ENCODE measurements at regions not wholly inside any gene's neighbourhood (a gene's known extent, or its start where the extent isn't known, plus 50 kb on each side); places are given as distances from the start of the nearest gene placed in this dataset.

- no peak for DNase-seq (ENCODE audit: low spot score, unreplicated experiment)
- Mint-ChIP-seq H3K4me1 (ENCODE audit: low read depth) (peaks cover 15% of the 10 kb centered on the region), H3K9me3 (ENCODE audit: low read depth) (no peaks in the 10 kb centered on the region), H3K27me3 (peaks cover 6% of the 10 kb centered on the region), H3K36me3 (ENCODE audit: insufficient read depth) (no peaks in the 10 kb centered on the region), H3K4me3 (ENCODE audit: low read depth) (no peak overlapping the region), H3K27ac (no peak overlapping the region)
- TF ChIP-seq CTCF (IDR thresholded peaks at IDR 0.05; ENCODE audit: unreplicated experiment) = no peak
These were observed 231.9 kb upstream of the HMGA2 start for GRCh38 chr12:65592416-65592815.

- Mint-ChIP-seq H3K9me3 (ENCODE audit: low read depth) (no peaks in the 10 kb centered on the region), H3K36me3 (ENCODE audit: insufficient read depth) (no peaks in the 10 kb centered on the region)
- TF ChIP-seq CTCF (IDR thresholded peaks at IDR 0.05; ENCODE audit: unreplicated experiment) = no peak
These were observed 231.0 kb upstream of the HMGA2 start for GRCh38 chr12:65593239-65593701.

GRCh38 chr12:65594409-65594808 is 229.9 kb upstream of the HMGA2 start:
- no peaks in the 10 kb centered on the region for H3K36me3 Mint-ChIP-seq (ENCODE audit: insufficient read depth)
- H3K27me3 Mint-ChIP-seq = peaks cover 6% of the 10 kb centered on the region
- H3K4me1 Mint-ChIP-seq (ENCODE audit: low read depth) = peaks cover 15% of the 10 kb centered on the region
- H3K4me3 Mint-ChIP-seq (ENCODE audit: low read depth) = peak overlapping the region; percentile 46
- DNase-seq (ENCODE audit: low spot score, unreplicated experiment) = no peak
- peak overlapping the region; percentile 79 for H3K27ac Mint-ChIP-seq
- TF ChIP-seq CTCF (IDR thresholded peaks at IDR 0.05; ENCODE audit: unreplicated experiment) = no peak
- H3K9me3 Mint-ChIP-seq (ENCODE audit: low read depth) = no peaks in the 10 kb centered on the region

More at GRCh38 chr12:65593239-65593701, 231.0 kb upstream of the HMGA2 start:
- H3K27ac Mint-ChIP-seq = no peak overlapping the region
- DNase-seq (ENCODE audit: low spot score, unreplicated experiment) = no peak
- no peak overlapping the region for H3K4me3 Mint-ChIP-seq (ENCODE audit: low read depth)
- peaks cover 6% of the 10 kb centered on the region for H3K27me3 Mint-ChIP-seq
- H3K4me1 Mint-ChIP-seq (ENCODE audit: low read depth) = peaks cover 15% of the 10 kb centered on the region

- H3K9me3 Mint-ChIP-seq (ENCODE audit: low read depth) = no peaks in the 10 kb centered on the region
- no peak for TF ChIP-seq CTCF (IDR thresholded peaks at IDR 0.05; ENCODE audit: unreplicated experiment)
- no peak overlapping the region for H3K27ac Mint-ChIP-seq
- H3K4me1 Mint-ChIP-seq (ENCODE audit: low read depth) = peaks cover 15% of the 10 kb centered on the region
- peaks cover 6% of the 10 kb centered on the region for H3K27me3 Mint-ChIP-seq
- no peak for DNase-seq (ENCODE audit: low spot score, unreplicated experiment)
- H3K36me3 Mint-ChIP-seq (ENCODE audit: insufficient read depth) = no peaks in the 10 kb centered on the region
- H3K4me3 Mint-ChIP-seq (ENCODE audit: low read depth) = no peak overlapping the region
These were observed 229.2 kb upstream of the HMGA2 start for GRCh38 chr12:65595016-65595560.

GRCh38 chr12:65596514-65597091 is 227.7 kb upstream of the HMGA2 start:
- H3K4me1 Mint-ChIP-seq (ENCODE audit: low read depth) = peaks cover 15% of the 10 kb centered on the region
- no peak overlapping the region for H3K27ac Mint-ChIP-seq
- DNase-seq (ENCODE audit: low spot score, unreplicated experiment) = no peak
- TF ChIP-seq CTCF (IDR thresholded peaks at IDR 0.05; ENCODE audit: unreplicated experiment) = no peak
- H3K4me3 Mint-ChIP-seq (ENCODE audit: low read depth) = no peak overlapping the region
- H3K36me3 Mint-ChIP-seq (ENCODE audit: insufficient read depth) = no peaks in the 10 kb centered on the region
- H3K27me3 Mint-ChIP-seq = peaks cover 6% of the 10 kb centered on the region
- no peaks in the 10 kb centered on the region for H3K9me3 Mint-ChIP-seq (ENCODE audit: low read depth)
